ENCODE measurements at regions not wholly inside any gene's neighbourhood (a gene's known extent, or its start where the extent isn't known, plus 50 kb on each side); places are given as distances from the start of the nearest gene placed in this dataset.

- Histone ChIP-seq H3K4me1 (ENCODE audit: control insufficient read depth, insufficient read depth, low read length, poor library complexity, severe bottlenecking) (no peaks in the 10 kb centered on the region), H3K27ac (ENCODE audit: low read depth, low read length, severe bottlenecking) (no peak overlapping the region), H3K9me3 (ENCODE audit: control insufficient read depth, low read length) (no peaks in the 10 kb centered on the region), H3K4me3 (ENCODE audit: extremely low read depth, insufficient read depth, low read length, poor library complexity, severe bottlenecking) (no peak overlapping the region), H3K36me3 (ENCODE audit: control insufficient read depth, insufficient read depth, low read length) (no peaks in the 10 kb centered on the region)
- WGBS, 2 experiments (ENCODE audit: insufficient coverage in 2 of 2) = 89 to 94% methylated on average over 6 to 7 of the region's 9 CpGs
Observed at GRCh38 chr7:132672200-132672990, 96.1 kb upstream of the PLXNA4 start.

GRCh38 chr7:132666774-132667172, 90.5 kb upstream of the PLXNA4 start:
- H3K9me3 ChIP-seq (ENCODE audit: control insufficient read depth, low read length) = no peaks in the 10 kb centered on the region
- no peaks in the 10 kb centered on the region for H3K4me1 ChIP-seq (ENCODE audit: control insufficient read depth, insufficient read depth, low read length, poor library complexity, severe bottlenecking)
- H3K36me3 ChIP-seq (ENCODE audit: control insufficient read depth, insufficient read depth, low read length) = no peaks in the 10 kb centered on the region
- H3K27ac ChIP-seq (ENCODE audit: low read depth, low read length, severe bottlenecking) = no peak overlapping the region
- no peak overlapping the region for H3K4me3 ChIP-seq (ENCODE audit: extremely low read depth, insufficient read depth, low read length, poor library complexity, severe bottlenecking)
- WGBS, 2 experiments (ENCODE audit: insufficient coverage in 2 of 2) = 88 to 100% methylated on average over 2 of the region's 2 CpGs

DNA sequence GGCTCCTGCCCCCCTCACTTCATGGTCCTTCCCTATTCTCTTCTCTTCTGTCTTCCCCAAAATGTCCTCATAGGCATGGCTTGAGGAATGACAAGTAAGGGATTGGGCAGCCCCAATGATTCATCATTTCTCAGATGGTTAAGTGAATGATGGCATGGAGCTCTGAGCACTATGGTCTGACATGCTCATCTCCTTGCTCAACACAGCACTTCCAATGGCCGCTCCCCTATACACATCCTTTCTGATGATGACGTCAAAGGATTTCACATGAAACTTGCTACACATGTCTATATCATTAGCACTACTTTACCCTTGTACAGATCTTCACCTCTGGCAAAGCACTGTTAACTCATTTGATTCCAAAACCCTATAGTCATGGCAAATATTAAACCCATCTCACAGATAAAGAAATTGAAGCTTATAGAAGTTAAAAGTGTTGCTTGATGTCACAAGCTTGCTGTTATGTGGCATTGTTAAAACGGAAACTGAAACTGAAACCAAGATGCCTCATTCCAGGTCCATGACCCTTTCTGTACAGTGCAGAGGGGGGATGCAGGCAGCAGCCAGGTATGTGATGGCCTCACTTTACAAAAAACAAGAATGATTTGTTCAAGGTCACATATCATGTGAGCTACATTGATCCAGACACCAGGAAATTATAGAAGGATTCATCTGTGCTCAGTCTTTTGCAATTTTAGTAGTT, 90.0 kb upstream of the PLXNA4 start:
- Histone ChIP-seq H3K9me3 (ENCODE audit: control insufficient read depth, low read length) (no peaks in the 10 kb centered on the region), H3K27ac (ENCODE audit: low read depth, low read length, severe bottlenecking) (no peak overlapping the region), H3K4me1 (ENCODE audit: control insufficient read depth, insufficient read depth, low read length, poor library complexity, severe bottlenecking) (no peaks in the 10 kb centered on the region), H3K36me3 (ENCODE audit: control insufficient read depth, insufficient read depth, low read length) (no peaks in the 10 kb centered on the region), H3K4me3 (ENCODE audit: extremely low read depth, insufficient read depth, low read length, poor library complexity, severe bottlenecking) (no peak overlapping the region)
- 94 to 95% methylated on average over 2 of the region's 3 CpGs for WGBS, 2 experiments (ENCODE audit: insufficient coverage in 2 of 2)

DNA sequence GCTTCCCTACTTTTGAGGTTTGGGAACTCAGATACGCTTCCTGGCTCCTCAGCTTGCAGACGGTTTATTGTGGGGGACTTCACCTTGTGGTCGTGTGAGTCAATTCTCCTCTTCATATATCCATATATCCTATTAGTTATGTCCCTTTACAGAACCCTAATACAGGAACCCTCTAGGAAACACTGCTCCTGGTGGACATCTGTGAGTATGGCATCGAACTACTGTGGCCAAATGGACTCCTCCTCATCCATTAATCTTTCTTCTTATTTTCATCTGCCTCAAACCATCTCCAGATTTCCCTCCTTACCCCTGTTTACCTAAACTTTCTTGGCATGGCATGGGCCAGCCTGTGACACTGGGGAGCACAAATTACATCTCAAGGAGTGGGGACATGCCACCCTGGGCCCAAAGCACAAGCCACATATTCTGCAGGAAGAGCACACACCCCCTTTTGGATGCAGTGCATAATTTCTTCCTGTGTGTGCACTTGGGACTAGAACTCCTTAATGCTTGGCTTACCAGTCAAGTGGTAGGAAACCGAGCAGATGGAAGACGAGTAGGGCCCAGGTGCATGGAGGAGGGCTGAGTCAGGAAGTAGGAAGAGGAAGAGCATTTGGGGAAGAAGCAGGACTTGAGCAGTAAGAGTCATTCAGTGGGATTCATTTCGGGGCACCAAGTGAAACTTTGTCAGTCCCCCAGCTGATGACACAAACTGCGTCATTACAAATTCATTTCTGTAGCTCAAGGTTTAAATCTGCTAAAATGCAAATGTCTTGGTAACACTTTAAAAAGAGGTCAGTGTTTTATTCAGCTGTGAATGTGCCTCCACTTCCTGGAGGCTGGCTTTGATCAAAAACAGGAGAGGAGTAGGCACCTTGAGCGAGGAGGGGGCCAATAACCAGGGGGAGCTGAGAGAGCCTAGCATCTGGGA, 80.8 kb upstream of the PLXNA4 start:
- WGBS, 2 experiments (ENCODE audit: insufficient coverage in 2 of 2) = 86 to 94% methylated on average over 6 to 8 of the region's 9 CpGs
- Histone ChIP-seq H3K4me3 (ENCODE audit: extremely low read depth, insufficient read depth, low read length, poor library complexity, severe bottlenecking) (no peak overlapping the region), H3K4me1 (ENCODE audit: control insufficient read depth, insufficient read depth, low read length, poor library complexity, severe bottlenecking) (peaks cover 9% of the 10 kb centered on the region), H3K36me3 (ENCODE audit: control insufficient read depth, insufficient read depth, low read length) (no peaks in the 10 kb centered on the region), H3K9me3 (ENCODE audit: control insufficient read depth, low read length) (no peaks in the 10 kb centered on the region), H3K27ac (ENCODE audit: low read depth, low read length, severe bottlenecking) (no peak overlapping the region)

- H3K27ac ChIP-seq (ENCODE audit: low read depth, low read length, severe bottlenecking) = no peak overlapping the region
- H3K9me3 ChIP-seq (ENCODE audit: control insufficient read depth, low read length) = no peaks in the 10 kb centered on the region
- 88% methylated on average over 2 of the region's 3 CpGs; no CpG with 5 or more reads in 1 of the 2 experiments for WGBS, 2 experiments (ENCODE audit: insufficient coverage in 2 of 2)
- peaks cover 9% of the 10 kb centered on the region for H3K4me1 ChIP-seq (ENCODE audit: control insufficient read depth, insufficient read depth, low read length, poor library complexity, severe bottlenecking)
- H3K4me3 ChIP-seq (ENCODE audit: extremely low read depth, insufficient read depth, low read length, poor library complexity, severe bottlenecking) = no peak overlapping the region
- H3K36me3 ChIP-seq (ENCODE audit: control insufficient read depth, insufficient read depth, low read length) = no peaks in the 10 kb centered on the region
Observed at GRCh38 chr7:132656341-132656740, 80.1 kb upstream of the PLXNA4 start.

DNA sequence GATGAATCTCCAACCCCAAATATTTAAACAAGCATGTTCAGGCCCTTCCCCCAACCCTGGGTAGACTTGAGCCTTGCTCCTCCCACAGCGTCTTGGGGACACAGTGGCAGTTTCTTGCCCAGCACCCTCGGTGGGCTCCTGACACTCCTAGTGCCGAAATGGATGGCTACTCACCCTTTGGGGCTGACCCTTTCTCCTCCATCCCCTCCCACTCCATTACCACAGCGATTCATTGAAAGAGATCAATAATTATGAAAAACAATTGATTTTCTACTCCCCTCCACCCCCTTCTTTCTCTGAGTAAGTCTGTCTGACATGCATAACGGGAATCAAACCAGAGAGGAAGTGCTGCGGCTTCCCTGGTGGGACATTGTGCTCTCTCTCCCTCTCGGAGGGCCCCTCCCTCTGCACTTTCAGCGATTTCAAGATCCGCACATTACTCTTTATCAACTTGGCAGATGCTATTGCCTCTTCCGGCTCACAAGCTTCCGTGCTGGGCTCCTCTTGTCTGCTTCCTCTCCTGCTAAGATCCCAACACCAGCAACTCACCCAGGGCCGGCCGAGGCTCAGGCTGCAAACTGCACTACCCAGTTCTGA, 79.0 kb upstream of the PLXNA4 start:
- H3K4me3 ChIP-seq (ENCODE audit: extremely low read depth, insufficient read depth, low read length, poor library complexity, severe bottlenecking) = peak overlapping the region; percentile 14
- H3K36me3 ChIP-seq (ENCODE audit: control insufficient read depth, insufficient read depth, low read length) = no peaks in the 10 kb centered on the region
- H3K27ac ChIP-seq (ENCODE audit: low read depth, low read length, severe bottlenecking) = peak overlapping the region; percentile 67
- no peaks in the 10 kb centered on the region for H3K9me3 ChIP-seq (ENCODE audit: control insufficient read depth, low read length)
- 6 to 8% methylated on average over 9 to 10 of the region's 13 CpGs for WGBS, 2 experiments (ENCODE audit: insufficient coverage in 2 of 2)
- H3K4me1 ChIP-seq (ENCODE audit: control insufficient read depth, insufficient read depth, low read length, poor library complexity, severe bottlenecking) = peaks cover 9% of the 10 kb centered on the region

DNA sequence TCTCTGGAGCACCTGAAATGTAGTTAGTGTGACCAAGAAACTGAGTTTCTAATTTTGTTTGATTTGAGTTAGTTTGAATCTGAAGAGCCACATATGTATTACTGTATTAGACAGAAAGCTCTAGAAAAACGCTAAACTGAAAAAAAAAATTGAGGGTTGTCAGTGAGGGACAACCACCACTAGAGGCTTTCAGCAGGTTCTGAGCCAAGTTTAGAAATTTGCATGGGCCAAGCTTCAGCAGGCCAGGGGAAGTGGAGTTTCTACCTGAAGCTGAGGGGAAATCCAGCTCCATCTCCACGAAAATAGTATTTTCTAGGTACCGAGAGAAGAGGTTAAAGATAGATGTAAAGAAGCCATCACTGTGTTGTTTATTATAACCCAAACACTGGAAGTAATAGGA, 77.9 kb upstream of the PLXNA4 start:
- Histone ChIP-seq H3K4me1 (ENCODE audit: control insufficient read depth, insufficient read depth, low read length, poor library complexity, severe bottlenecking) (peaks cover 9% of the 10 kb centered on the region), H3K36me3 (ENCODE audit: control insufficient read depth, insufficient read depth, low read length) (no peaks in the 10 kb centered on the region), H3K27ac (ENCODE audit: low read depth, low read length, severe bottlenecking) (no peak overlapping the region), H3K9me3 (ENCODE audit: control insufficient read depth, low read length) (no peaks in the 10 kb centered on the region), H3K4me3 (ENCODE audit: extremely low read depth, insufficient read depth, low read length, poor library complexity, severe bottlenecking) (no peak overlapping the region)
- WGBS, 2 experiments (ENCODE audit: insufficient coverage in 2 of 2) = 0% methylated on average over 1 of the region's 3 CpGs; no CpG with 5 or more reads in 1 of the 2 experiments

DNA sequence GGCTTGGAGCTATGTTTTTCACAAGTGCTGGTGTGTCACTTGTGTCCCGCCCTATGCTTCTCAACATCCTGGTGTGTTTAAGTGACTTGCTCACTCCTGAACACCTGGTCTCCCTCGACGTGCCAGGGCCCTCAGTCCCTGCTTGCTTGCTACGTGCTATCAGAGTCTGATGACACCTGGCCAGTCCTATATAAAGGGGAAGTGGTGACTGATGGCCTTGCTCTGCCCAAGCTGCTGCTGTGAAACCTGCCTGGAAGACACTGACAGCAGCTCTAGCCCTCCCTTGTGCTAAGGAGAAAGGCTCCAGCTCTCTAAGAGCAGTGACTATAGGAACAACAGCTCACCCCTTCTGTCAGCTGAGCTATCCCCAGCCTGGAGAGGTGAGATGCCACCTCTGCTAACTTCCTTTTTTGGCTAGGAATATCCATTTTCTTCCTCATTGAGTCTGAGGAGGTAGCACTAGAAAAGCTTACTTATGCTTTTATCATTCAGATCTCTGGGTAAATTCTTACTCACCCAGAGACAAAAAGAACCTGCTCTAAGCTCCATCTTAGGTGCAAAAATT, 77.2 kb upstream of the PLXNA4 start:
- no peaks in the 10 kb centered on the region for H3K9me3 ChIP-seq (ENCODE audit: control insufficient read depth, low read length)
- peaks cover 9% of the 10 kb centered on the region for H3K4me1 ChIP-seq (ENCODE audit: control insufficient read depth, insufficient read depth, low read length, poor library complexity, severe bottlenecking)
- no peak overlapping the region for H3K27ac ChIP-seq (ENCODE audit: low read depth, low read length, severe bottlenecking)
- 92 to 94% methylated on average over 4 of the region's 4 CpGs for WGBS, 2 experiments (ENCODE audit: insufficient coverage in 2 of 2)
- H3K4me3 ChIP-seq (ENCODE audit: extremely low read depth, insufficient read depth, low read length, poor library complexity, severe bottlenecking) = no peak overlapping the region
- no peaks in the 10 kb centered on the region for H3K36me3 ChIP-seq (ENCODE audit: control insufficient read depth, insufficient read depth, low read length)

DNA sequence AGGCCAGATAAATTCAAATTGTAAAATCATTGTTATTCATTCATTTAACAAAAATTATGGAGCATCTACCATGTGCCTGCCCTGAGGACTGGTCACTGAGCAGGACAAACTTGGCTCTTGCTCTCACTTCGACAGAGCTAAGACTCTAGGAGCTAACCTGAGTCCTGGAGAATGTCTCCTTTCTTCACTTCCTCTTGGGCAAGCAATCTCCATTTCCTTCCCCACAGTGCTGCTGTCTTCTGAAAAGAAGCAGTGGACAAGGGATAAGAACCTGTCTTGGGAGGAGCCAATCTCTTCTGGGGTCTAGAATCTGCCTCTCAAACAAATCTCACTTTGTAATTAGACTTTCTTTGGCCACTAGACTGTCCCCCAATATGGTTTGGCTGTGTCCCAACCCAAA, 76.2 kb upstream of the PLXNA4 start:
- WGBS, 2 experiments (ENCODE audit: insufficient coverage in 2 of 2) = 100% methylated on average over 1 of the region's 1 CpG
- Histone ChIP-seq H3K36me3 (ENCODE audit: control insufficient read depth, insufficient read depth, low read length) (no peaks in the 10 kb centered on the region), H3K4me1 (ENCODE audit: control insufficient read depth, insufficient read depth, low read length, poor library complexity, severe bottlenecking) (peaks cover 9% of the 10 kb centered on the region), H3K9me3 (ENCODE audit: control insufficient read depth, low read length) (no peaks in the 10 kb centered on the region), H3K27ac (ENCODE audit: low read depth, low read length, severe bottlenecking) (no peak overlapping the region), H3K4me3 (ENCODE audit: extremely low read depth, insufficient read depth, low read length, poor library complexity, severe bottlenecking) (no peak overlapping the region)

- no peak overlapping the region for H3K27ac ChIP-seq (ENCODE audit: low read depth, low read length, severe bottlenecking)
- H3K4me1 ChIP-seq (ENCODE audit: control insufficient read depth, insufficient read depth, low read length, poor library complexity, severe bottlenecking) = peaks cover 9% of the 10 kb centered on the region
- no peaks in the 10 kb centered on the region for H3K9me3 ChIP-seq (ENCODE audit: control insufficient read depth, low read length)
- 51 to 59% methylated on average over 2 of the region's 3 CpGs for WGBS, 2 experiments (ENCODE audit: insufficient coverage in 2 of 2)
- no peak overlapping the region for H3K4me3 ChIP-seq (ENCODE audit: extremely low read depth, insufficient read depth, low read length, poor library complexity, severe bottlenecking)
- H3K36me3 ChIP-seq (ENCODE audit: control insufficient read depth, insufficient read depth, low read length) = no peaks in the 10 kb centered on the region
Observed at GRCh38 chr7:132650498-132650897, 74.2 kb upstream of the PLXNA4 start.
